Liver (tissue), 8 donors: ENCODE measurements at regions not wholly inside any gene's neighbourhood (a gene's known extent, or its start where the extent isn't known, plus 50 kb on each side); places are given as distances from the start of the nearest gene placed in this dataset.

Experiments
- DNase-seq: peaks from one replicate; pipeline ENCODE4 v3.0.0-alpha.2; 2017; ENCODE audit warnings: low spot score
- H3K27ac ChIP-seq, 2 donors: one replicate each; pipeline ENCODE4 v1.7.0; 2013; ENCODE audit warnings: inconsistent platforms in 2 of 2, low read length in 2 of 2, control low read depth in 1 of 2, low read depth in 1 of 2, mild to moderate bottlenecking in 1 of 2
- H3K27me3 ChIP-seq, 4 donors: one replicate each; pipeline versions ENCODE4 v1.6.1 to v1.7.0; 2013; ENCODE audit warnings: low read length in 3 of 4, inconsistent platforms in 1 of 4, mild to moderate bottlenecking in 1 of 4, moderate library complexity in 1 of 4; ENCODE audit not compliant: control insufficient read depth in 4 of 4, insufficient read depth in 4 of 4
- H3K36me3 ChIP-seq, 4 donors: one replicate each; pipeline versions ENCODE4 v1.6.1 to v1.7.0; 2013; ENCODE audit warnings: low read length in 3 of 4, mild to moderate bottlenecking in 3 of 4, low read depth in 1 of 4, moderate library complexity in 1 of 4; ENCODE audit not compliant: control insufficient read depth in 4 of 4, insufficient read depth in 3 of 4
- H3K4me1 ChIP-seq, 4 donors: one replicate each; pipeline versions ENCODE4 v1.6.1 to v1.7.0; 2013; ENCODE audit warnings: low read length in 3 of 4, mild to moderate bottlenecking in 3 of 4, moderate library complexity in 1 of 4; ENCODE audit not compliant: control insufficient read depth in 4 of 4, insufficient read depth in 4 of 4
- H3K4me3 ChIP-seq, 3 donors: one replicate each; pipeline versions ENCODE4 v1.6.1 to v1.7.0; 2013; ENCODE audit warnings: low read length in 3 of 3, control low read depth in 1 of 3, low read depth in 1 of 3, mild to moderate bottlenecking in 1 of 3
- H3K9ac ChIP-seq, 2 donors: one replicate each; pipeline ENCODE4 v1.7.0; 2013; ENCODE audit warnings: low read length in 2 of 2, mild to moderate bottlenecking in 2 of 2, moderate library complexity in 2 of 2, control low read depth in 1 of 2, low read depth in 1 of 2
- H3K9me3 ChIP-seq, 4 donors: one replicate each; pipeline versions ENCODE4 v1.6.1 to v1.7.0; 2013; ENCODE audit warnings: low read length in 3 of 4; ENCODE audit not compliant: control insufficient read depth in 4 of 4
- CTCF ChIP-seq: fragments of 150-350 bp; IDR thresholded peaks from 2 replicates; pipeline ENCODE4 v1.5.1; 2017; ENCODE audit warnings: improper control_type of control experiment, low read depth, low read length; ENCODE audit not compliant: missing input control
- EGR1 ChIP-seq, 2 donors: IDR thresholded peaks; 2 replicates each; pipeline ENCODE4 v1.6.1; 2016 to 2018; ENCODE audit warnings: antibody characterized with exemption in 2 of 2, low read depth in 2 of 2
- FOXA2 ChIP-seq: IDR thresholded peaks from 2 replicates; pipeline ENCODE4 v1.6.1; 2016; ENCODE audit warnings: antibody characterized with exemption
- GABPA ChIP-seq, 2 donors: IDR thresholded peaks in 1 of 2; conservative IDR thresholded peaks in 1 of 2; 2 replicates each; pipeline ENCODE4 v1.6.1; 2016; ENCODE audit warnings: antibody characterized with exemption in 2 of 2, mild to moderate bottlenecking in 1 of 2, moderate library complexity in 1 of 2
- HNF4A ChIP-seq, 2 donors: conservative IDR thresholded peaks; 2 replicates each; pipeline ENCODE4 v1.6.1; 2016; ENCODE audit warnings: antibody characterized with exemption in 2 of 2, mild to moderate bottlenecking in 2 of 2
- JUND ChIP-seq, 2 donors: IDR thresholded peaks; 2 replicates each; pipeline ENCODE4 v1.6.1; 2016; ENCODE audit warnings: antibody characterized with exemption in 2 of 2
- MAX ChIP-seq: IDR thresholded peaks from 2 replicates; pipeline ENCODE4 v1.6.1; 2016; ENCODE audit warnings: antibody characterized with exemption
- NR2F2 ChIP-seq: IDR thresholded peaks from 2 replicates; pipeline ENCODE4 v1.6.1; 2016; ENCODE audit warnings: antibody characterized with exemption
- REST ChIP-seq: IDR thresholded peaks from 2 replicates; pipeline ENCODE4 v1.6.1; 2016; ENCODE audit warnings: antibody characterized with exemption, mild to moderate bottlenecking
- RXRA ChIP-seq, 2 donors: IDR thresholded peaks; 2 replicates each; pipeline ENCODE4 v1.6.1; 2017 to 2018; ENCODE audit warnings: antibody characterized with exemption in 2 of 2, mild to moderate bottlenecking in 1 of 2
- SP1 ChIP-seq: IDR thresholded peaks from 2 replicates; pipeline ENCODE4 v1.6.1; 2018; ENCODE audit warnings: antibody characterized with exemption, mild to moderate bottlenecking
- TAF1 ChIP-seq: conservative IDR thresholded peaks from 2 replicates; pipeline ENCODE4 v1.6.1; 2016; ENCODE audit warnings: antibody characterized with exemption, mild to moderate bottlenecking
- YY1 ChIP-seq: IDR thresholded peaks from 2 replicates; pipeline ENCODE4 v1.6.1; 2016; ENCODE audit warnings: antibody characterized with exemption, mild to moderate bottlenecking
- WGBS: extraction: QIAGEN DNeasy Blood & Tissue Kit; methylation state at CpG from one replicate; pipeline ENCODE4 v1.1.7; 2013; 5-methylcytosine and 5-hydroxymethylcytosine counted together
- donor health status: healthy.
- donor health status: healthy.
- donor health status: healthy.
- donor health status: healthy.
- donor health status: healthy.

GRCh38 chr14:82766996-82767395, 1233.3 kb upstream of the SEL1L start:
- H3K4me3 ChIP-seq = no peak overlapping the region
- no peak overlapping the region for H3K27ac ChIP-seq
- H3K4me1 ChIP-seq = peaks cover 0 to 1% (median 0%) of the 10 kb centered on the region in 4 donors
- no peaks in the 10 kb centered on the region for H3K36me3 ChIP-seq
- DNase-seq = no peak
- H3K9ac ChIP-seq = no peak overlapping the region
- no peak for TF ChIP-seq MAX
- no peak for TF ChIP-seq RXRA (IDR thresholded peaks at IDR 0.05)
- no peak for TF ChIP-seq GABPA (IDR thresholded peaks at IDR 0.05 in 1 of 2, conservative IDR thresholded peaks at IDR 0.05 in 1 of 2)
- H3K9me3 ChIP-seq = no peaks in the 10 kb centered on the region
- peaks cover 0 to under 1% (median 0%) of the 10 kb centered on the region in 4 donors for H3K27me3 ChIP-seq
- WGBS = 51% methylated on average over 3 of the region's 3 CpGs

- Histone ChIP-seq H3K9ac (no peak overlapping the region), H3K4me1 (no peaks in the 10 kb centered on the region), H3K27me3 (peaks cover 0 to 2% (median 0%) of the 10 kb centered on the region in 4 donors), H3K36me3 (no peaks in the 10 kb centered on the region), H3K27ac (no peak overlapping the region), H3K4me3 (no peak overlapping the region), H3K9me3 (no peaks in the 10 kb centered on the region)
- TF ChIP-seq RXRA (IDR thresholded peaks at IDR 0.05) = no peak
- WGBS = 91% methylated on average over 1 of the region's 1 CpG
- DNase-seq = no peak
Measured at GRCh38 chr14:82776958-82777357, 1243.3 kb upstream of the SEL1L start.

GRCh38 chr14:82778008-82778590, 1244.4 kb upstream of the SEL1L start:
- no peak overlapping the region for H3K4me3 ChIP-seq
- 66% methylated on average over 1 of the region's 1 CpG for WGBS
- TF ChIP-seq EGR1 (IDR thresholded peaks at IDR 0.05; ENCODE audit: low read depth in 2 of 2) (no peak), REST (no peak), RXRA (IDR thresholded peaks at IDR 0.05) (no peak), FOXA2 (no peak)

GRCh38 chr14:82778601-82779000, 1244.9 kb upstream of the SEL1L start:
- H3K27me3 ChIP-seq = no peaks in the 10 kb centered on the region
- DNase-seq = no peak
- no peak overlapping the region for H3K9ac ChIP-seq
- no peak overlapping the region for H3K27ac ChIP-seq
- H3K4me1 ChIP-seq = no peaks in the 10 kb centered on the region
- H3K36me3 ChIP-seq = no peaks in the 10 kb centered on the region
- no peaks in the 10 kb centered on the region for H3K9me3 ChIP-seq
- 59% methylated on average over 3 of the region's 3 CpGs for WGBS
- no peak overlapping the region for H3K4me3 ChIP-seq
- TF ChIP-seq MAX = no peak
- TF ChIP-seq NR2F2 = no peak
- TF ChIP-seq HNF4A (conservative IDR thresholded peaks at IDR 0.05) = no peak
- no peak for TF ChIP-seq REST
- no peak for TF ChIP-seq EGR1 (IDR thresholded peaks at IDR 0.05; ENCODE audit: low read depth in 2 of 2)
- TF ChIP-seq JUND (IDR thresholded peaks at IDR 0.05) = no peak
- TF ChIP-seq TAF1 = no peak
- no peak for TF ChIP-seq YY1
- TF ChIP-seq RXRA (IDR thresholded peaks at IDR 0.05) = no peak
- no peak for TF ChIP-seq CTCF
- TF ChIP-seq SP1 = no peak

More at GRCh38 chr14:82778008-82778590, 1244.4 kb upstream of the SEL1L start:
- Histone ChIP-seq H3K27me3 (no peaks in the 10 kb centered on the region), H3K27ac (no peak overlapping the region), H3K9me3 (no peaks in the 10 kb centered on the region), H3K9ac (no peak overlapping the region), H3K36me3 (no peaks in the 10 kb centered on the region), H3K4me1 (no peaks in the 10 kb centered on the region)
- DNase-seq = no peak
